ENCODE measurements at regions not wholly inside any gene's neighbourhood (a gene's known extent, or its start where the extent isn't known, plus 50 kb on each side); places are given as distances from the start of the nearest gene placed in this dataset.

DNA sequence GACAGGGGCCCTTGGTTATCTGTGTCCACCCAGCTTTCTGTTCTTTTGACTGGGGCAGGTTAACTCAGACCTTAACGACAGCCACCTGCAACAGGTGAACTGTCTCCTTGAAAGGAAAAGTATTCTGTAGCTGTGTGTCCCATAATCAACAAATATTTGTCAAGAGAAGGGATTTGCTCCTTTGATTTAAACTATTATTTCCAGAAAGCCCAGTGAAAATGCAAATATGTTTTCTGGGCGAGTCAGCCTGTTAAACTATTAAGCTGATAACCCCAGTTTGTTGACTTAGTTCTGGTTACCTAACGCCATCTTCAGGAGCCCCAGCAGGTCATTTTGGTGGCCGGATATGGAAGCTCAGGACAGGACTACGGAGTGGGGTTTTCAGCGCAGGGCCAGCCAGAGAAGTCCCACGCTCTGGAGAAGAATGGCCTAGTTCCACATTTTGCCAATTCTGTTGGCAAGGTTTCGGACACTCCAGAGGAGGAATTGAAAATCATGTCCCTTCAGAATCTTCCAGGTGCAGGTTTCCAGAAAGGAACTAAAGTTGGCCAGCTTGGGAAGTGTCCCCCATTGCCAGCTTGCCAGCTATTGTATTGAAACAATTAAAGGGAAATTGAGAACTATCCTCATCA lies 54.5 kb downstream of the ADRA2A start:
- no peak for ATAC-seq
- intact Hi-C loops (cut with micrococcal nuclease) = no loop called here
- DNase-seq = no peak

DNA sequence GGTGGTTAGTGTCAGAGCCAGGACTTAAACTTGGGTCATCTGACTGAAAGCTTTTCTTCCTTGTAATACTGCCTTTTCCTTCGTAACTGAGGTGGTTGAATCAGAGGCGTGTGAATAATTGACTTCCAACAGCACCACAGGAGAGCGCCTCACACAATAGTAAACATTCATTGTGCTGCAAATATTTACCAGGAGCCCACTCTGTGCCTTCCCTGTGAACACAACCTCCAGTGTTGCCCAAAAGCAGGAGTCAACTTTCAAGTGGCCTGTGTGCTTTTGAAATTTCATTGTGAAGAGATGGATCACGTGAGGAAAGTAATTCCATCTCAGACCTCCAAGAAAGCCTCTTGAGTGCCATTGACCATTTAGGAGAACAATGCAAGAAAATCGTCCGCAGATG lies 60.2 kb downstream of the ADRA2A start:
- DNase-seq = no peak
- no peak for ATAC-seq
- intact Hi-C loops (cut with micrococcal nuclease) = no loop called here

DNA sequence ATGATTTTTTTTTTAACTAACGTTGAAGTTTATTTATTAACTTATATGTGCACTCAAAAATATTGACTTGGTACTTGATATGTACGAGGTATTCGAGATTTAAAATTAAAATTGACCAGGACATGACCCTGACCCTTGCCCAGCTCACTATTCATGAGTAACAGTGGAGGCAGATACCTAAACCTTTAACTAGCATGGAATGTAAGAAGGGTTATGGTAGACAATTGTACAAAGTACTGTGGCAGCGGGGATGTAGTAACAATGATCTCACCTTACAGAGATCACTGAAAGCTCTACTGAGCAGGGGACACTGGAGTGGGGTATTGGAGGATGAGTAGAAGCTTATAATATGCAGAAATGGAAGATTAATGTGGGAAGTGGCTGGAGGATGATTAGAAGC lies 60.8 kb downstream of the ADRA2A start:
- intact Hi-C loops (cut with micrococcal nuclease) = no loop called here
- ATAC-seq (no peak), DNase-seq (no peak)

DNA sequence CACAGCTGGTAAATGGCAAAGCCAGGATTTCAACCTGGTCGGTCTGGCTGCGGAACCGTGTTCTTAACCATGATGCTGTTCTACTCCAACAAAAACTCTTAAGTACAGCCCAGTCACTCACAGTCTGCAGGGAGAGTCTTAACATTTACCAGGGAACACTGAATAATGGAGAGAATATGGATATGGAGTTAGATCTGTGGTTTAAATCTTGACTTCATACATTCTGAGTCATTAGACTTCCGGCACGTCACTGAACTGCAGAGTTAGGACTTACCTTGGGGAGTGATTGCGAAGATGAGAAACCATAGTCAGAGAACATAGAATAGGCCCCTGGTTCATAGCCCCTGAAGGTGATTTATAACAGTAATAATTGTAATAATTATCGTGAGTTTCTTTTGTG lies 61.7 kb downstream of the ADRA2A start:
- no peak for ATAC-seq
- intact Hi-C loops (cut with micrococcal nuclease) = no loop called here
- no peak for DNase-seq

DNA sequence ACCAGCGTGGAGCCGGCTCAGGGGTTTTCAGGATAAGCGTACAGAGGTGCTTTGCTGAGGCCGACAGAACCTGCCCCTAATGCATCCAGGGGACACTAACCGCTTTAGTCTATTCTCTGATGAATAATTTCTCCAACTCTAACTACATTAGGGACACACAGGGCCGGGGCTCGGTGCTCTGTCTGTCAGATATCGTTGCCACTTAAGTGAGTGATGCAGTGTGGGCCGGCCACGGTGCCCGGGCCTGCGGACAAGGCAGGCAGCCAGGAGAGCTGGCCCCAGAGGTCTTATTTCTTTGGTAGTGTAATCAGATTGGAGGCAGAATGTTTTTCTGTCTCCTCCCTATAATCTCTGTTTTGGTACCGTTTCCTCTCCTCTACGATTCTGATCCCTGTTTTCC lies 62.7 kb downstream of the ADRA2A start:
- no peak for ATAC-seq
- no peak for DNase-seq

DNA sequence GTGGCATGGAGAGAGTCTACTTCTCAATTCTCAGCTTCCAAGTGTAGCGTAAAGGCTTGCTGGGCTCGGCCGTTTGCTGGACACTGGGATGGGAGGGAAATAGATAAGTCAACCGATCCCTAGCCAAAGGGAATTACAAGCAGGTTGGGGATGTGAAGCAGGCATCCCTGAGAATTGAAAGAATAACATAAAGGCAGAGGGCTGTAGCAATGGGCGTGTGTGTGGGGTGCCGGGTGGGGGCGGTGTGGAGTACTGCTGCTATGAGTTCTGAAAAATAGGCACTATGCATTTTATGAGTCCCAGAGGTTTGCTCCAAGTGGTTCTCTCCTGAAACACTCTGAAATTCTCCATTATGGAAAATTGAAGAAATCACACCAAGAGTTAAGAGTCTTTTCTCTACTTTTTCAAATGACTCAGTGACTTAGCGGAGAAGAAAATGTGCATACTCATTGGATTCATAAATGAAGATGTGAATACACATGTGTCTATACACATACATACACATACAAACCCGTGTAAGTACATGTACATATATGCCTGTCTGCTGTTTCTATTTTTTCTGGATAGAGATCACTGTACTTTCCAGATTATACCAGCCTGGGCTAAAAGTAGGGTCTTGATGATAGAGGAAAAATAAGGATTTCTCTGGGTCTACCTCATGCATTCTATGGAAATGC lies 65.4 kb downstream of the ADRA2A start:
- ATAC-seq = no peak
- DNase-seq = no peak
- intact Hi-C loops (cut with micrococcal nuclease) = no loop called here

More for the DNA sequence above, 62.7 kb downstream of the ADRA2A start:
- intact Hi-C loops (cut with micrococcal nuclease) = no loop called here

DNA sequence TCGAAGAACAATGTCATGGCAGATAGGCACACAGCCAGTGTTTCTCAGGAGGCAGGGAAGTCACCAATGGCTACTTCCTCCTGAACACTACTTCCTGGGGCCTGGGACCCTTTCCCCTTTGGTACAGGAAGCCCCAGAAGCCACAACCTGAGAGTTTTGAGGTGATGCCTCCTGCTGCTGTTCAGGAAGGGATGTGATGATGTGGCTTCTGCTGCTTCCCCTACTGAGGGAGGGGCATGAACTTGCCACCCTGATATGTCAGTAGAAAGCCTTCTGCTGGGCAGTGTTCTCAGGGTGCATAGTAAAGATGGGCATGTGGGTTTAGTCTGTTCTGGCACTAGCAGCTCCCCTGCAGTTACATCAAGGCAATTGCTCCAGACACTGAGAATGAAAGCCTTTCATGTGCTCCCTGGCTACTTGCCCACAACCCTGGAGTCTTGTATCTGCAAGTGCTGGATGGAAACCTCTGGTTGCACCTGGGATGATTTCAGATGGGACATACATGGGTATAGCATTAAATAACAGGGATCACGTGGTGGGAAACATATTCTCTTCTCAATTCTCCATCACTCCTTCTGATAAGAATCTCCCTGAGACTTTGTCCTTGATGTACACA lies 69.3 kb downstream of the ADRA2A start:
- intact Hi-C loops (cut with micrococcal nuclease) = no loop called here
- DNase-seq = no peak
- ATAC-seq = no peak

DNA sequence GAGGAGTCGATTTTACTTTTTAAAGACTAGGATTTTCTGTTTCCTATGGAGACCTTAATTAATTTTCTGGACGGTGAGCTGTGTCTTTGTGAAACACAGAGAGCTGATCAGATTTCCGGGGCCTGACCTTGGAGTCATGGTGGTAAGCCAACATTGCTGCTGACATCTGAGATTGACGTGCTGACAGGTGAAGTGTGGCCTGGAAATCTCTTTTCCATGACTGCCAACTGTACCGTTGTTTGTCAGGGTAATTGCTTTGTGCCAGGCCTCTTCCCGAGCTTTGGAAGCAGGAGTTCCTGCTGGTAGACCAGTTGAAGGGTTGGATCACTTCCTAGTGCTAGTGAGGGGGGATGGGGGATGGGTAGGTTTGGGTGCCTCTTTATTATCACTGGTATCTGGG lies 71.2 kb downstream of the ADRA2A start:
- ATAC-seq (peak; percentile 79), DNase-seq (no peak)
- intact Hi-C loops (cut with micrococcal nuclease) = no loop called here

DNA sequence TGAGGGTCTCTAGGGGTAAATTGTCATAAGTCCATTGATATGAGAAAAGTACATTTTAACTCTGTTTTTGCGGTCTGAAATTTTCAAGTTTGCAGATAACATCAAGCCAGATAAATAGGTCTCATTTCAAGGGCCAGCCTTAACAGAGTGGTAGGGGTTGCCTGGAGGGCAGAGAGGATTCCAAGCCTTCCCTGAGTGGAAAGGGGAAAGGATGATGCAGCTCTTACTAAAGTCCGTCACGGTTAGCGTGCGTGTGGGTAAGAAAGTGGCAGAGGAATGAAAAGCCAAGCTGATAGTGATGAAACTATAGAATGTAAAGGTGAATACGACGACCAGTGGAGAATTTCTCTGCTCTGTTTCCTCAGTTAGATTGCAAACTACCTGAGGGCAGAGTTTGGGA lies 71.6 kb downstream of the ADRA2A start:
- intact Hi-C loops (cut with micrococcal nuclease) = no loop called here
- ATAC-seq (no peak), DNase-seq (no peak)

DNA sequence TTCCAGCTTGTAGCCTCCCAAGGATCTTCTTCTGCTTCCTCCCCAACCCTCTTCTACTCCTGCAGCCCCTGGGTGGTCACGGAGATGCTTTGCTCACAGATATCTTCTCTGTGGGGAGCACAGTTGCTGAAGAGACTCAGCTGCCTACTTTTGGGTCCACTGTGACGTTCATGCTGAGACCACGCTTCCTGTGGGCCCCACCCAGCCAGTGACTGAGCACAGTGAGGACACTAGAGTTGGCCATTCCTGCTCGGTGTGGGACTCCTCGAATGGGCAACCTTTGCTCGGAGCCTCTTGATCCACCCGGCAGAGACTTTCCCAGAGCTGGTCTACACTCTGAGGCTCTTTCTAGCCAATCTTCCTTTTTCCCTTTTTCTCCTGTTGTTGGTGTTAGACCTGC lies 73.9 kb downstream of the ADRA2A start:
- no peak for ATAC-seq
- intact Hi-C loops (cut with micrococcal nuclease) = no loop called here
- DNase-seq = no peak

DNA sequence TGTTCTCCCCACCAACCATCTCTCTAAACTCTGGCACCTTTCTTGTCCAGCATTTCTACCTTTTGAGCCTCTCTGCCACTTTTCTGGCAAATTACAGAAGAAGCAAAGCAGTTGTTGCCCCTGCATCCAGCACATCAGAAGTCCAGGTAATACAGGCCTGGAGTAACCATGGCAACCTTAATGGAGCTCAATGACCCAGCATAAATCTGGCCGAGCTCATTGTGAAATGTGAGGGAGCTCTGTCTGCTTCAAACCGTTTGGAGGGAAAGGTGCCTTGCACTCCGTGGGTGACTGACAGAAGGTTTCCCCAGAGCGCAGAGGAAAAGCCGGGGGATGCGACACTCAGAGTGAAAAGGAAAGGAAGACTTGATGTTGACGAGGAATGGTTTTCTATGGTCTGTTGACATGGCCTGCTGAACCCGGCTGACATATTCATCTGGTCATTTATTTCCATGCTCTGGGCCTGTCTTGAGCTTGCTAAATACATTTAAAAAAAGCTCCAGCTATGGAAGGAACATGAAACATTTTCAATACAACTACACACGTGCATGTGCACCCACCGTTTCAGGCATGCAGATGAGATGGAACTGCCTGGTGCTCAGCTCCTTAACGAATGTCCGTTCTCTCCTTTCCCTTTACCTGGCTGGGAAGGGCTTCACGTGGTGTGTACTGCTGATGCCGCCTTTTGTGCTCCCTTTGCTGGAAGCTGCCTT lies 74.9 kb downstream of the ADRA2A start:
- intact Hi-C loops (cut with micrococcal nuclease) = no loop called here
- DNase-seq (no peak), ATAC-seq (no peak)

DNA sequence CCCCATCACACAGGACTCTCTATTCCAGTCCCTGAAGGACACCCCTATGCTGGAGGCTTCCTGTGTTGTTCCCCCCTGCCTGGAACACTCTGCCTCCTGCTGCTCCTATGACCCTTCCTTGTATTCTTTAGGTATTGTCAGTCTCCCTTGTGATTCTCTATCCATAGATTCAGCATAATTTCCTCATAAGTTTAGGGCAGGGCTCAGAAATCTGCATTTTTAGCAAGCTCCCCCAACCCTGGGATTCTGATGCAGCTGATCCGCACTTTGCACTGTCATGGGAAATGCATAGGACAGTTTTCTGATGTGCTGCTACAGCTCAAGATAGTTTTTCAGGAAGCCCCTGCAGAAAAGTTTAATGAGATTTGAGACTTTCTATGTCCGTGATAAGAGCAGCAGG lies 79.9 kb downstream of the ADRA2A start:
- intact Hi-C loops (cut with micrococcal nuclease) = no loop called here
- no peak for ATAC-seq
- no peak for DNase-seq

DNA sequence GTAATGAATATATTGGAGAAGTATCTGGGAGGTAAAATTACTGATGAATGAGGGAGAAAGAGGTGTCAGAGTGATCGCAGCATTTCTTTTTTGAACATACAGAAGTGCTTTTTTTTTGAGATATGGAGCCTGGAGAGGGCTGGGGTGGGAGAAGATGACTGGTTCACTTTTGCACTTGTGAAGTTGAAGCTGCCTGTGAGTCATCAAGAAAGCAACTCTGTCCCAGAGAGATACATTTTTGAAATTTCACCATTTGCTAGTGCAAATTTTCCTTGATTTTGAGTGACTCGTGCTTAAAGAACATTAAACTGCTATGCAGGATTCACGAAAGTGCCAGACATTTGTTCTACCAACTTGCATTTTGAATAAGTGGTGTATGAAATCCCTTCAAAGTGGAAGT lies 81.8 kb downstream of the ADRA2A start:
- ATAC-seq = no peak
- DNase-seq = no peak
- intact Hi-C loops (cut with micrococcal nuclease) = no loop called here

DNA sequence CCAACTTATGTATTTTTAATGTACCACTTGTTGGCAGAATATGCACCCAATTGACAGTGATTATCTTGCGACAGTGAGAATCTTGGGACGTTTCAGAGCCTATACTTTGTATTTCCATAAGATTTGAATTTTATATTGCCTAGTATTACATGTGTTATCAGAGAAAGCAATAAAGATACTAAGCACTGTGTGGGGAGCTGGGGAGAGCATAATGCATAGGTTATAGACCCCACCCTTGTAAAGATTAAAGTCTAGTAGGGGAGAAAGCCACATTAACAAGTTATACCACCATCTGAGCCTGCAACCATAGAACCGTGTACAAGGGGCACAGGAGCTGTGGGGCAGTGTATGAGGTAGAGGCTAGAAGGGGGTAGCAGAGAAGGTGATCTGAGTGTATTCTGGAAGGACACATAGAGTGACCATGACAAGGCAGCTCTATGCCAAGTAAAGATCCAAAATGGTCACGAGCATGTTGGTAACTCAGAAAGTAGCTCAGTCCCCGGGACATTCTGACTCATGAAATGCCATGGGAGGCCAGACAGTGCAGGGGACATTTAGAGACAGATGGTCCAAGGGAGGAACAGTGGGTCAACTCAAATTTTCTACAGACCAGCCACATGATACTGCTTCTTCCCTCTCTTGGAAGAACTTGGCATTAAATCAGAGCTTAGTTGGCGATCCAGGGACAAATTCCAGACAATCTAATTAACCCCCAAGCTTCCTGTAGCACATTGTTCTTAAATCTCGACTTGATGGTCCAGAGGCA lies 84.5 kb downstream of the ADRA2A start:
- ATAC-seq = no peak
- intact Hi-C loops (cut with micrococcal nuclease) = no loop called here
- no peak for DNase-seq

DNA sequence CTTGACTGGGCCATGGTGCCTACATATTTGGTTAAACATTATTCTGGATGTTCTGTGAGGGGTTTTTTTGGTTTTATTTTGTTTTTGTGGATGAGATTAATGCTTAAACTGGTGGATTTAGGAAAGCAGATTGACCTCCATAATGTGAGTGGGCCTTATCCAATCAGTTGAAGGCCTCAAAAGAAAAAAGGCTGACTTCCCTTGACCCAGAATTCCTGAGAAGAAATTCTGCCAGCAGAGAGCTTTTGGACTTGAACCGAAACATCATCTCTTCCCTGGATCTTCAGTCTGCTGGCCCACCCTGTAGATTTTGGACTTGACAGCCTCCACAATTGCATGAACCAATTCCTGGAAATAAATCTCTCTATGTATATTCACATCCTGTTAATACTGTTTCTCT lies 94.4 kb downstream of the ADRA2A start:
- no peak for DNase-seq
- ATAC-seq = no peak
- intact Hi-C loops (cut with micrococcal nuclease) = no loop called here

DNA sequence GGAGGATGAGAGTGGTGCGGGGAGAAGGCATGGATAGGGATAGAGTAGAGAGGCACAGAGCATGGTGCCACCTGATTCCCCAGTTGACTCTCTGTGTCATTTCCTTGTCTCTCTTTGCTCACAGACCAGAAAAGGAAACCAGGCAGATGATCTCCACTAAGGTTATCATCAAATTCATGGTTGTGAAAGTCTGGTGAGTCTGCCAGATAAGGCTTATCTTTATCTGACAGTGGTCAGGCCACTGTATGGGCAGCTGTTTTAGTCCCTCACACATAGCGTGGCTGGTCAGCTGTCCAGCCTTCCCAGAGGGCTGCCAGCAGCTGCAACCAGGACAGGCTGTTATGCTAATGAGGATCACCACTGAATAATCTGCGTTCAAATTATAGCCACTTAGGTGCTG lies 99.0 kb downstream of the ADRA2A start:
- intact Hi-C loops (cut with micrococcal nuclease) = no loop called here
- DNase-seq (no peak), ATAC-seq (no peak)

DNA sequence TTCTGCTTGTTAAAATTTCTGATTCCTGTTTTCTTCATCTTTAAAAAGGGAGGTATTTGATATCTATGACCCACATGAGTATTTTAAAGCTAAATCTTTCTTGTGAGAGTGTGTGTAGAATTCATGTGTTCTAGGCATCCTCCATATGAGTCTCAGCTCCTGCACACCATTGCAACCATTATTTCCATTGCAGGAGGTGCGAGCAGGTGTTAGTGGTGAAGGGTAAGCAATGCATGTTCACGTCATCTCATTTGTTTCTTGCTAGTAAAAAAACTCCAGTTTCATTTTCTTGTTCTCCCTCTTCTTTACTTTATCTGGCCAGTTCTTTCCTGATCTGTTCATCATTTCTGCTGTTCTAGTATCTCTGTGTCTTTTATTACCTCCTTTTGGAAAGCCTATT lies 100.5 kb downstream of the ADRA2A start:
- intact Hi-C loops (cut with micrococcal nuclease) = no loop called here
- ATAC-seq (no peak), DNase-seq (no peak)

DNA sequence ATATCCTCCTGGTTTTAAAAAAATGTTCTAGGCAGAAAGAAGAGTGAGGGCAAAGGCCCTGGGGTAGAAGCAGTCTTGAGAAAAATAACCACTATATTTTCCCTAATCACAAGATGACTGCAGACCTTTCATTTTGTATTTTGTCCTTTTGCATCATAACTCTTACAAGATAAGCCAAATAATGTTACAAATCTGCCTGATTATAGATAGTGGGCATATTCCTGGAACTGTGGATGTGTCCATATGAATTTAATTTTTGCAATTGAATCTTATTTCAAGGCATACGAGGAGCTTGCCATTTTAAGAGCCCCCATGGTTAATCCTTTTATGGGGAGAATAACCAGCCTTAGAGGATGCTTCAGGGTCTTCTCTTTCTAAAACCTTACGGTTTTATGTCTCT lies 102.7 kb downstream of the ADRA2A start:
- ATAC-seq = no peak
- DNase-seq = no peak
- intact Hi-C loops (cut with micrococcal nuclease) = no loop called here

DNA sequence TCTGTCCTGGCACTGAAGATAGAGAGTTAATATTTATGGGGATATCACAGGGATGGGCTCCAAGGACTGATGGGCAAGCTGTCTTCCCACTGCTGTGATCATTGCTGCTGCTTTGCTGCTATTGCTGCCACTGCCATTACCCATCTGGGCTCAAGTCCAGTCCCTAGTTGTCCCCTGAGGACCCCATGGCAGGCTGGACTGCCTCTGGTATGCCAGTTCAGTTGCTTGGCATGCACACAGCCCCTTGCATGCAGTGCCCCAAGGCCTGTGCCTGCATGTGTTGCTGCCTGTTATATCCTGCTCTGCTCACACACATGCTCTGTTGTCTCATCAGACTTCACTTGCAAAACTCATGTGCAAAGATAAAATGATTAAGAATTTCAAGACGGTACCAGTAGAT lies 109.5 kb downstream of the ADRA2A start:
- ATAC-seq = no peak
- DNase-seq = peak; percentile 29
- intact Hi-C loops (cut with micrococcal nuclease) = no loop called here

DNA sequence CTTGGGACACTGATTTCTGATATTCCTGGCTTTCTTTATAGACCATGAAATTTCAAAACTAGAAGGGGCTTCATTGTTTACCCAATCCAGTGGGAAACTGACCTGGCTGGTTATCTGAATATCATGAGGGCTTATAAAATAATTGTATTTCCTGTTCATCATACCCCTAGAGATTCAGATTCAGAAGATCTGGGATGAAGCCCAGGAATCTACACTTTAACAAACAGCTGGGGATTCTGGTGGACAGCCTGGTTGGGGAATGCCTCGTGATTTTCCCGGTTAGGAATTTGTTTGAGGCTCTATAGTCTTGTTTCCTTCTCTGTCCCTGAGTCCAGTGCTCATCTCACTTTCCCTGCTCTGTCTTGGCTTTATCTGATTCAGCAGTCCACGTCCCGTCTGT lies 110.3 kb downstream of the ADRA2A start:
- intact Hi-C loops (cut with micrococcal nuclease) = no loop called here
- no peak for DNase-seq
- ATAC-seq = no peak
